Gastroesophageal sphincter (tissue), 4 donors: ENCODE measurements at regions not wholly inside any gene's neighbourhood (a gene's known extent, or its start where the extent isn't known, plus 50 kb on each side); places are given as distances from the start of the nearest gene placed in this dataset.

ENCODE experiments used
- ATAC-seq: fragments of 150-250 bp; one replicate; pipeline ENCODE4 v1.9.1; 2016; ENCODE audit warnings: mild to moderate bottlenecking, moderate library complexity
- H3K27ac ChIP-seq, 4 donors: fragments of 200-600 bp; sonication (generic) in 3 of 4; 1 replicate in 3 of 4; 2 replicates in 1 of 4; pipeline ENCODE4 v1.5.1; 2016 to 2019
- H3K27me3 ChIP-seq: fragments of 200-600 bp; sonication (generic); one replicate; pipeline ENCODE4 v1.5.1; 2019
- H3K36me3 ChIP-seq, 2 donors: fragments of 200-600 bp; sonication (generic); one replicate each; pipeline ENCODE4 v1.5.1; 2019; ENCODE audit warnings: control low read depth in 1 of 2
- H3K4me1 ChIP-seq, 3 donors: fragments of 200-600 bp; sonication (generic); 1 replicate in 2 of 3; 2 replicates in 1 of 3; pipeline ENCODE4 v1.5.1; 2016 to 2019; ENCODE audit warnings: control low read depth in 2 of 3
- H3K4me3 ChIP-seq, 2 donors: fragments of 200-600 bp; sonication (generic); one replicate each; pipeline ENCODE4 v1.5.1; 2019; ENCODE audit warnings: mild to moderate bottlenecking in 1 of 2, moderate library complexity in 1 of 2
- H3K9me3 ChIP-seq, 3 donors: fragments of 200-600 bp; sonication (generic); one replicate each; pipeline ENCODE4 v1.5.1; 2017 to 2019; ENCODE audit warnings: control low read depth in 2 of 3
- CTCF ChIP-seq, 4 experiments: fragments of 200-600 bp in 2 of 4; fragments of 450-650 bp in 2 of 4; sonication (generic) in 1 of 4; IDR thresholded peaks; one replicate each; pipeline ENCODE4 v1.5.1; 2017 to 2019; ENCODE audit warnings: antibody characterized with exemption in 4 of 4, mild to moderate bottlenecking in 2 of 4, moderate library complexity in 2 of 4
- EP300 ChIP-seq: sonication (generic); formaldehyde crosslinking; IDR thresholded peaks from one replicate; pipeline ENCODE4 v1.6.1; 2017; ENCODE audit warnings: antibody characterized with exemption, mild to moderate bottlenecking
- POLR2A ChIP-seq, 2 donors: fragments of 450-650 bp; IDR thresholded peaks; one replicate each; pipeline ENCODE4 v1.6.1; 2017; ENCODE audit warnings: antibody characterized with exemption in 2 of 2, mild to moderate bottlenecking in 2 of 2, moderate library complexity in 1 of 2
- POLR2AphosphoS5 ChIP-seq: sonication (generic); formaldehyde crosslinking; IDR thresholded peaks from one replicate; pipeline ENCODE4 v1.6.1; 2017; ENCODE audit warnings: antibody characterized with exemption
- WGBS, 2 donors: methylation state at CpG; one replicate each; pipeline ENCODE4 v1.1.5; 2018; ENCODE audit warnings: low coverage in 1 of 2; 5-methylcytosine and 5-hydroxymethylcytosine counted together

GRCh38 chr5:113652161-113652560, 138.7 kb downstream of the YTHDC2 start:
- TF ChIP-seq POLR2AphosphoS5 (no peak), POLR2A (IDR thresholded peaks at IDR 0.05) (no peak), EP300 (no peak), CTCF (IDR thresholded peaks at IDR 0.05) (no peak)
- Histone ChIP-seq H3K4me3 (no peak overlapping the region), H3K27me3 (no peaks in the 10 kb centered on the region), H3K36me3 (no peaks in the 10 kb centered on the region), H3K27ac (no peak overlapping the region), H3K9me3 (no peaks in the 10 kb centered on the region), H3K4me1 (no peaks in the 10 kb centered on the region)
- 51% methylated on average over 7 of the region's 7 CpGs; no CpG with 5 or more reads in 1 of the 2 donors for whole genome bisulfite sequencing, 2 donors
- ATAC-seq, result no peak

- Histone ChIP-seq H3K27ac (no peak overlapping the region), H3K4me3 (no peak overlapping the region), H3K9me3 (no peaks in the 10 kb centered on the region), H3K4me1 (no peaks in the 10 kb centered on the region), H3K36me3 (no peaks in the 10 kb centered on the region), H3K27me3 (no peaks in the 10 kb centered on the region)
- TF ChIP-seq EP300, result no peak
- TF ChIP-seq POLR2A (IDR thresholded peaks at IDR 0.05), result no peak
- no peak for TF ChIP-seq CTCF (IDR thresholded peaks at IDR 0.05)
- TF ChIP-seq POLR2AphosphoS5, result no peak
- WGBS, 2 donors, result 65 to 81% methylated on average over 3 of the region's 3 CpGs
- no peak for ATAC-seq
Measured at GRCh38 chr5:113654828-113655227, 141.3 kb downstream of the YTHDC2 start.

- Histone ChIP-seq H3K4me1 (no peaks in the 10 kb centered on the region), H3K9me3 (no peaks in the 10 kb centered on the region), H3K27ac (no peak overlapping the region), H3K27me3 (peaks cover 6% of the 10 kb centered on the region), H3K36me3 (no peaks in the 10 kb centered on the region), H3K4me3 (no peak overlapping the region)
- ATAC-seq, result no peak
- 69 to 82% methylated on average over 3 of the region's 3 CpGs for WGBS, 2 donors
- no peak for TF ChIP-seq CTCF (IDR thresholded peaks at IDR 0.05)
- TF ChIP-seq POLR2AphosphoS5, result no peak
- no peak for TF ChIP-seq EP300
- no peak for TF ChIP-seq POLR2A (IDR thresholded peaks at IDR 0.05)
Measured at GRCh38 chr5:113660206-113660605, 146.7 kb downstream of the YTHDC2 start.

GRCh38 chr5:113660706-113661250, 147.3 kb downstream of the YTHDC2 start:
- Histone ChIP-seq H3K27ac (no peak overlapping the region), H3K9me3 (no peaks in the 10 kb centered on the region), H3K4me1 (no peaks in the 10 kb centered on the region), H3K27me3 (peaks cover 6% of the 10 kb centered on the region), H3K36me3 (no peaks in the 10 kb centered on the region), H3K4me3 (no peak overlapping the region)
- ATAC-seq, result no peak
- 78 to 89% methylated on average over 1 of the region's 1 CpG for WGBS, 2 donors
- TF ChIP-seq POLR2A (IDR thresholded peaks at IDR 0.05) (no peak), POLR2AphosphoS5 (no peak), EP300 (no peak), CTCF (IDR thresholded peaks at IDR 0.05) (no peak)

- WGBS, 2 donors, result 40 to 56% methylated on average over 4 to 5 of the region's 7 CpGs
- Histone ChIP-seq H3K4me1 (no peaks in the 10 kb centered on the region), H3K27ac (no peak overlapping the region), H3K36me3 (no peaks in the 10 kb centered on the region), H3K9me3 (no peaks in the 10 kb centered on the region), H3K27me3 (peaks cover 6% of the 10 kb centered on the region), H3K4me3 (no peak overlapping the region)
- TF ChIP-seq POLR2AphosphoS5, result no peak
- no peak for TF ChIP-seq POLR2A (IDR thresholded peaks at IDR 0.05)
- TF ChIP-seq EP300, result no peak
- TF ChIP-seq CTCF (IDR thresholded peaks at IDR 0.05), result no peak
- ATAC-seq, result no peak
Measured at GRCh38 chr5:113663879-113664541, 150.5 kb downstream of the YTHDC2 start.
